Endothelial cell of umbilical vein (primary cell): ENCODE measurements at regions not wholly inside any gene's neighbourhood (a gene's known extent, or its start where the extent isn't known, plus 50 kb on each side); places are given as distances from the start of the nearest gene placed in this dataset.

ENCODE experiments used
- BruUV-seq: library from RNA; stranded (reverse); fragments of 400-500 nt; replicated peaks from 2 replicates; lab custom pipeline; 2021; lab: Mats Ljungman, UMichigan
- CTCF ChIA-PET: fragments of 300-600, 350-600 bp; sonication (Branson Sonifier 250); formaldehyde crosslinking; loops from one replicate; lab custom pipeline; 2021; ENCODE audit warnings: antibody characterized with exemption, inconsistent platforms; lab: Charles Lee
- POLR2A ChIA-PET: fragments of 300-600, 350-600 bp; sonication (Branson Sonifier 250); formaldehyde crosslinking; loops from one replicate; lab custom pipeline; 2021; ENCODE audit warnings: antibody characterized with exemption, inconsistent platforms; lab: Charles Lee
- DNase-seq: peaks from one replicate; pipeline ENCODE4 v3.0.0-alpha.2; 2011; ENCODE audit warnings: low read depth, low spot score
- FAIRE-seq: peaks from 2 replicates; lab custom pipeline; 2011; peaks lifted over from hg19 to GRCh38; lab: Jason Lieb, UNC
- H2AFZ ChIP-seq: 2 replicates; pipeline ENCODE4 v1.6.0; 2012; ENCODE audit warnings: low read depth, low read length, control low read depth, inconsistent platforms
- H3K27ac ChIP-seq: 2 replicates; pipeline ENCODE4 v1.5.1; 2011; ENCODE audit warnings: low read depth, mild to moderate bottlenecking, control low read depth, low read length, moderate library complexity; ENCODE audit not compliant: insufficient read depth
- H3K27me3 ChIP-seq, 2 experiments: 2 replicates each; pipeline versions ENCODE4 v1.6.0 to v1.6.1; 2011; ENCODE audit warnings: low read length in 2 of 2, mixed read lengths in 1 of 2; ENCODE audit not compliant: control insufficient read depth in 2 of 2, insufficient read depth in 2 of 2
- H3K36me3 ChIP-seq, 2 experiments: 2 replicates in 1 of 2; 3 replicates in 1 of 2; pipeline ENCODE4 v1.5.1; 2011; ENCODE audit warnings: low read length in 2 of 2, mild to moderate bottlenecking in 1 of 2, moderate library complexity in 1 of 2; ENCODE audit not compliant: control insufficient read depth in 2 of 2, insufficient read depth in 2 of 2; ENCODE audit errors: extremely low read depth in 1 of 2
- H3K4me1 ChIP-seq: 3 replicates; pipeline ENCODE4 v1.5.1; 2011; ENCODE audit warnings: mild to moderate bottlenecking, low read length; ENCODE audit not compliant: control insufficient read depth, insufficient read depth; ENCODE audit errors: extremely low read depth
- H3K4me2 ChIP-seq: 2 replicates; pipeline ENCODE4 v1.6.1; 2011; ENCODE audit warnings: low read length, control low read depth, mixed read lengths; ENCODE audit not compliant: insufficient read depth
- H3K4me3 ChIP-seq, 3 experiments: fragments of 200-600 bp in 1 of 3; sonication (generic), shearing (Covaris generic) in 1 of 3; replicated peaks in 1 of 3; 2 replicates each; pipeline ENCODE4 v1.5.1; 2011 to 2016; ENCODE audit warnings: control low read depth in 3 of 3, low read length in 3 of 3, mild to moderate bottlenecking in 2 of 3, inconsistent platforms in 1 of 3, low read depth in 1 of 3, moderate library complexity in 1 of 3; ENCODE audit not compliant: insufficient read depth in 1 of 3
- H3K79me2 ChIP-seq: 2 replicates; pipeline ENCODE4 v1.6.0; 2012; ENCODE audit warnings: low read length, inconsistent platforms; ENCODE audit not compliant: control insufficient read depth, insufficient read depth
- H3K9ac ChIP-seq: replicated peaks from 2 replicates; pipeline ENCODE3; 2011; ENCODE audit warnings: low read length, control low read depth; ENCODE audit not compliant: insufficient read depth; ENCODE audit errors: extremely low read depth
- H3K9me1 ChIP-seq: replicated peaks from 3 replicates; pipeline ENCODE4 v1.6.0; 2011; ENCODE audit warnings: mild to moderate bottlenecking, low read length; ENCODE audit not compliant: control insufficient read depth, insufficient read depth; ENCODE audit errors: extremely low read depth
- H3K9me3 ChIP-seq: replicated peaks from 2 replicates; pipeline ENCODE4 v1.5.1; 2012; ENCODE audit warnings: low read length, inconsistent platforms; ENCODE audit not compliant: control insufficient read depth, insufficient read depth
- H4K20me1 ChIP-seq: replicated peaks from 2 replicates; pipeline ENCODE3; 2011; ENCODE audit warnings: mild to moderate bottlenecking, low read length; ENCODE audit not compliant: control insufficient read depth, insufficient read depth; ENCODE audit errors: extremely low read depth
- FOS ChIP-seq: IDR thresholded peaks from 2 replicates; pipeline ENCODE4 v1.6.1; 2011; ENCODE audit warnings: mild to moderate bottlenecking, low read length, moderate library complexity, borderline replicate concordance; ENCODE audit not compliant: insufficient read depth
- JUN ChIP-seq: IDR thresholded peaks from 2 replicates; pipeline ENCODE4 v1.6.1; 2011; ENCODE audit warnings: borderline replicate concordance, low read depth; ENCODE audit not compliant: insufficient read length, insufficient read depth
- MYC ChIP-seq: IDR thresholded peaks from one replicate; pipeline ENCODE4 v1.6.1; 2011; ENCODE audit warnings: mild to moderate bottlenecking, low read depth, low read length
- POLR2A ChIP-seq: IDR thresholded peaks from 2 replicates; pipeline ENCODE4 v1.6.1; 2012; ENCODE audit warnings: low read depth, mild to moderate bottlenecking, control low read depth, low read length
- POLR2AphosphoS5 ChIP-seq: IDR thresholded peaks from 2 replicates; pipeline ENCODE4 v1.6.1; 2012; ENCODE audit warnings: low read depth, mild to moderate bottlenecking, control low read depth, low read length, moderate library complexity; ENCODE audit not compliant: insufficient read depth
- dilution Hi-C: fragments of 300-500 bp; cut with MboI; formaldehyde crosslinking; loops from one replicate; pipeline ENCODE4 v1.15.0; 2019; ENCODE audit warnings: low sequenced_read_pairs; ENCODE audit not compliant: extremely low pct_ligation_motif_present
- intact Hi-C: fragments of 100-400 bp; cut with micrococcal nuclease; formaldehyde crosslinking; loops from one replicate; pipeline ENCODE4 v1.10.0; 2022
- TF ChIP-seq, protein P1 (sequence below), 2 donors: IDR thresholded peaks; 1 replicate in 1 of 2; 2 replicates in 1 of 2; pipeline ENCODE4 v1.5.1; 2011; ENCODE audit warnings: low read length in 2 of 2, mild to moderate bottlenecking in 2 of 2, moderate library complexity in 2 of 2, control low read depth in 1 of 2, inconsistent platforms in 1 of 2, low read depth in 1 of 2; ENCODE audit not compliant: insufficient read depth in 1 of 2; ENCODE audit errors: extremely low read depth in 1 of 2
- TF ChIP-seq, protein P2 (sequence below): IDR thresholded peaks from 2 replicates; pipeline ENCODE4 v1.6.1; 2011; ENCODE audit not compliant: insufficient read depth, insufficient read length

DNA sequence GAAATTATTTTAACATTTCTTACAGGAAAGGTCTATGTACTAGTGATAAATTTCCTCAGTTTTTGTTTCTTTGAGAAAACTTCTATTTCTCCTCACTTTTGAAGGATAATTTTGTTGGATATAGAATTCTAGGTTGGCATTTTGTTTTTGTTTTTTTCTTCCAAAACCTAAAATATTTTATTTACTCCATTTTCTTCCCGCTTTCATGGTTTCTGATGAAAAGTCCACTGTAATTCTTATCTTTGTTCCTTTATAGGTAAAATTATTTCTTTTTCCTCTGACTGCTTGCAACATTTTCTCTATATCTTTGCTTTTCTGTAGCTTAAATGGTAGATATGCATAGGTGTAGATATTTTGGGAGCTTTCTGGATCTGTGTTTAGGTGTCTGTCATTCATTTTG, 153.9 kb upstream of the DSCAM start:
- FAIRE-seq, result no peak
- H3K9me1 ChIP-seq, result no peaks in the 10 kb centered on the region
- ChIA-PET POLR2A (no interaction called here), CTCF (no interaction called here)
- intact Hi-C loops, result no loop called here
- H3K9me3 ChIP-seq, result no peaks in the 10 kb centered on the region
- no peaks in the 10 kb centered on the region for H3K4me1 ChIP-seq
- H3K4me2 ChIP-seq, result no peak overlapping the region
- H4K20me1 ChIP-seq, result no peaks in the 10 kb centered on the region
- H2AFZ ChIP-seq, result no peak overlapping the region
- H3K27me3 ChIP-seq, result no peaks in the 10 kb centered on the region
- no peak overlapping the region for H3K9ac ChIP-seq
- no peaks in the 10 kb centered on the region for H3K36me3 ChIP-seq
- BruUV-seq, result no TSS peak
- dilution Hi-C loops, result no loop called here
- DNase-seq, result no peak
- no peak overlapping the region for H3K4me3 ChIP-seq
- H3K79me2 ChIP-seq, result no peaks in the 10 kb centered on the region
- no peak overlapping the region for H3K27ac ChIP-seq
- no peak for TF ChIP-seq FOS
- TF ChIP-seq, protein P1, sequence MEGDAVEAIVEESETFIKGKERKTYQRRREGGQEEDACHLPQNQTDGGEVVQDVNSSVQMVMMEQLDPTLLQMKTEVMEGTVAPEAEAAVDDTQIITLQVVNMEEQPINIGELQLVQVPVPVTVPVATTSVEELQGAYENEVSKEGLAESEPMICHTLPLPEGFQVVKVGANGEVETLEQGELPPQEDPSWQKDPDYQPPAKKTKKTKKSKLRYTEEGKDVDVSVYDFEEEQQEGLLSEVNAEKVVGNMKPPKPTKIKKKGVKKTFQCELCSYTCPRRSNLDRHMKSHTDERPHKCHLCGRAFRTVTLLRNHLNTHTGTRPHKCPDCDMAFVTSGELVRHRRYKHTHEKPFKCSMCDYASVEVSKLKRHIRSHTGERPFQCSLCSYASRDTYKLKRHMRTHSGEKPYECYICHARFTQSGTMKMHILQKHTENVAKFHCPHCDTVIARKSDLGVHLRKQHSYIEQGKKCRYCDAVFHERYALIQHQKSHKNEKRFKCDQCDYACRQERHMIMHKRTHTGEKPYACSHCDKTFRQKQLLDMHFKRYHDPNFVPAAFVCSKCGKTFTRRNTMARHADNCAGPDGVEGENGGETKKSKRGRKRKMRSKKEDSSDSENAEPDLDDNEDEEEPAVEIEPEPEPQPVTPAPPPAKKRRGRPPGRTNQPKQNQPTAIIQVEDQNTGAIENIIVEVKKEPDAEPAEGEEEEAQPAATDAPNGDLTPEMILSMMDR (IDR thresholded peaks at IDR 0.05; ENCODE audit: extremely low read depth in 1 of 2, insufficient read depth in 1 of 2, low read depth in 1 of 2, low read length in 2 of 2), result no peak
- TF ChIP-seq MYC, result no peak
- TF ChIP-seq POLR2A, result no peak
- TF ChIP-seq, protein P2, sequence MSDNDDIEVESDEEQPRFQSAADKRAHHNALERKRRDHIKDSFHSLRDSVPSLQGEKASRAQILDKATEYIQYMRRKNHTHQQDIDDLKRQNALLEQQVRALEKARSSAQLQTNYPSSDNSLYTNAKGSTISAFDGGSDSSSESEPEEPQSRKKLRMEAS, result no peak
- TF ChIP-seq POLR2AphosphoS5, result no peak
- no peak for TF ChIP-seq JUN
